HG03442 (cell line): ENCODE measurements at regions not wholly inside any gene's neighbourhood (a gene's known extent, or its start where the extent isn't known, plus 50 kb on each side); places are given as distances from the start of the nearest gene placed in this dataset.
"Not testable (repeated sequence)": the region's sequence is repeated elsewhere in the genome, so short reads cannot be mapped to it uniquely, and the experiment has no call there.

Source experiments
- ATAC-seq: cut with Tn5 transposase; IDR thresholded peaks from one replicate; pipeline ENCODE4 v1.9.1; 2021; ENCODE audit warnings: mild to moderate bottlenecking, moderate library complexity; ENCODE audit not compliant: unreplicated experiment

- no peak for ATAC-seq
Measured at GRCh38 chr7:123324283-123324682, 124.5 kb upstream of the SLC13A1 start.

GRCh38 chr7:123323689-123324088, 123.9 kb upstream of the SLC13A1 start:
- ATAC-seq, result no peak

- ATAC-seq, result not testable (repeated sequence)
Measured at GRCh38 chr7:123321578-123321977, 121.8 kb upstream of the SLC13A1 start.

- no peak for ATAC-seq
Measured at GRCh38 chr7:123319911-123320310, 120.1 kb upstream of the SLC13A1 start.

- ATAC-seq, result no peak
Measured at GRCh38 chr7:123314886-123315285, 115.1 kb upstream of the SLC13A1 start.

GRCh38 chr7:123308254-123308951, 108.6 kb upstream of the SLC13A1 start:
- ATAC-seq, result no peak

- ATAC-seq, result no peak
Measured at GRCh38 chr7:123305840-123306375, 106.1 kb upstream of the SLC13A1 start.

- no peak for ATAC-seq
Measured at GRCh38 chr7:123303926-123304325, 104.2 kb upstream of the SLC13A1 start.

- ATAC-seq, result no peak
Measured at GRCh38 chr7:123296965-123297364, 97.2 kb upstream of the SLC13A1 start.

GRCh38 chr7:123293710-123294109, 93.9 kb upstream of the SLC13A1 start:
- ATAC-seq, result no peak

GRCh38 chr7:123292227-123292626, 92.5 kb upstream of the SLC13A1 start:
- ATAC-seq, result no peak

GRCh38 chr7:123289200-123289599, 89.4 kb upstream of the SLC13A1 start:
- ATAC-seq, result no peak

- no peak for ATAC-seq
Measured at GRCh38 chr7:123285076-123285700, 85.4 kb upstream of the SLC13A1 start.

- no peak for ATAC-seq
Measured at GRCh38 chr7:123283373-123283772, 83.6 kb upstream of the SLC13A1 start.

GRCh38 chr7:123282181-123282580, 82.4 kb upstream of the SLC13A1 start:
- ATAC-seq, result no peak

- ATAC-seq, result no peak
Measured at GRCh38 chr7:123279949-123280348, 80.2 kb upstream of the SLC13A1 start.

- ATAC-seq, result no peak
Measured at GRCh38 chr7:123275036-123275753, 75.4 kb upstream of the SLC13A1 start.

GRCh38 chr7:123273185-123273584, 73.4 kb upstream of the SLC13A1 start:
- ATAC-seq, result no peak

- no peak for ATAC-seq
Measured at GRCh38 chr7:123271856-123272255, 72.1 kb upstream of the SLC13A1 start.

- no peak for ATAC-seq
Measured at GRCh38 chr7:123271231-123271630, 71.5 kb upstream of the SLC13A1 start.

GRCh38 chr7:123270570-123270969, 70.8 kb upstream of the SLC13A1 start:
- ATAC-seq, result no peak

- no peak for ATAC-seq
Measured at GRCh38 chr7:123265853-123266252, 66.1 kb upstream of the SLC13A1 start.
